ENCODE measurements at regions not wholly inside any gene's neighbourhood (a gene's known extent, or its start where the extent isn't known, plus 50 kb on each side); places are given as distances from the start of the nearest gene placed in this dataset.

DNA sequence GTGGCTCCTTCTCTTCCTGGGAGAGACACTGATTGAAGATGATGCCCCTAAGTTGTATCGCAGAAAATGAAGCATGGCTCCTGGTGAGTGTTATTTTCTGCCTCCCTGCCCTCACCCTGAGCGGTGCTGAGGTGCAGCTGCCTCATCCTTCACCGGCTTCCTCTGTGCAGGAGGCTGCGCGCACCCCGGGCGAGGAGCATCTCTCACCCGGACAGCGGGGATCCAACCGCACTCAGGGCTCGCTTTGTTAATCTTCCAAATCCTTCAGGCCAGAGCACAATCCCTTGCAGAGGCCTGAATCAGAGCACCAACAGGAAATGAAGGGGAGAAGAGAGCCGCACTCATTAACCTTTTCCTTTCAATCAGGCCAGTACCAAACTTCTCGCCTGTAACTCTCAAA, 910.3 kb downstream of the CCSER2 start:
- H3K27me3 ChIP-seq = no peaks in the 10 kb centered on the region
- H3K36me3 ChIP-seq = no peaks in the 10 kb centered on the region
- DNase-seq (ENCODE audit: low spot score in 2 of 2) = no peak
- H3K4me3 ChIP-seq = no peak overlapping the region
- TF ChIP-seq POLR2A (IDR thresholded peaks at IDR 0.05) (no peak), EP300 (IDR thresholded peaks at IDR 0.05) (no peak)
- TF ChIP-seq, protein P1, sequence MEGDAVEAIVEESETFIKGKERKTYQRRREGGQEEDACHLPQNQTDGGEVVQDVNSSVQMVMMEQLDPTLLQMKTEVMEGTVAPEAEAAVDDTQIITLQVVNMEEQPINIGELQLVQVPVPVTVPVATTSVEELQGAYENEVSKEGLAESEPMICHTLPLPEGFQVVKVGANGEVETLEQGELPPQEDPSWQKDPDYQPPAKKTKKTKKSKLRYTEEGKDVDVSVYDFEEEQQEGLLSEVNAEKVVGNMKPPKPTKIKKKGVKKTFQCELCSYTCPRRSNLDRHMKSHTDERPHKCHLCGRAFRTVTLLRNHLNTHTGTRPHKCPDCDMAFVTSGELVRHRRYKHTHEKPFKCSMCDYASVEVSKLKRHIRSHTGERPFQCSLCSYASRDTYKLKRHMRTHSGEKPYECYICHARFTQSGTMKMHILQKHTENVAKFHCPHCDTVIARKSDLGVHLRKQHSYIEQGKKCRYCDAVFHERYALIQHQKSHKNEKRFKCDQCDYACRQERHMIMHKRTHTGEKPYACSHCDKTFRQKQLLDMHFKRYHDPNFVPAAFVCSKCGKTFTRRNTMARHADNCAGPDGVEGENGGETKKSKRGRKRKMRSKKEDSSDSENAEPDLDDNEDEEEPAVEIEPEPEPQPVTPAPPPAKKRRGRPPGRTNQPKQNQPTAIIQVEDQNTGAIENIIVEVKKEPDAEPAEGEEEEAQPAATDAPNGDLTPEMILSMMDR (IDR thresholded peaks at IDR 0.05) = no peak
- no peaks in the 10 kb centered on the region for H3K4me1 ChIP-seq
- H3K27ac ChIP-seq = no peak overlapping the region
- no peaks in the 10 kb centered on the region for H3K9me3 ChIP-seq
- WGBS, 2 donors = 88 to 93% methylated on average over 13 of the region's 13 CpGs

DNA sequence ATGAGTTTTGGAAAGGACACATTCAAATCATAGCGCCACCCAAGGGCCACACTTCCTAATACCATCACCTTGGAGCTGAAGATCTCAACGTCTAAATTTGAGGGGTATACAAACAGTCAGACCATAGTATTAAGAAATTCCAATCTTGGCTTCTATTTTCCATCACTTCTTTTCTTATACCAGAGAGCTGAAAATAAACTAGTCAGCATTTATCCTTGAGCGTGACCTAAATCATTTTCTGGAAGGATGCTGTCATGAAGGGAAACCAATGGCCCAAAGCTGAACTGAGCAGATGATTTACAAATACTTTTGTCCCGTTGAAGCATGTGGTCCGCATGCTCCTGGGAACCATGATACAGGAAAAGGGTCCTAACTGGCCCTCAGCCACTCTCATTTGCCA, 921.9 kb downstream of the CCSER2 start:
- no peaks in the 10 kb centered on the region for H3K36me3 ChIP-seq
- H3K27me3 ChIP-seq = no peaks in the 10 kb centered on the region
- H3K9me3 ChIP-seq = no peaks in the 10 kb centered on the region
- H3K4me1 ChIP-seq = no peaks in the 10 kb centered on the region
- 70 to 89% methylated on average over 5 of the region's 5 CpGs for WGBS, 2 donors
- H3K27ac ChIP-seq = no peak overlapping the region
- no peak for DNase-seq (ENCODE audit: low spot score in 2 of 2)
- no peak for TF ChIP-seq EP300 (IDR thresholded peaks at IDR 0.05)
- TF ChIP-seq POLR2A (IDR thresholded peaks at IDR 0.05) = no peak
- TF ChIP-seq, protein P1 (IDR thresholded peaks at IDR 0.05) = no peak
- H3K4me3 ChIP-seq = no peak overlapping the region

DNA sequence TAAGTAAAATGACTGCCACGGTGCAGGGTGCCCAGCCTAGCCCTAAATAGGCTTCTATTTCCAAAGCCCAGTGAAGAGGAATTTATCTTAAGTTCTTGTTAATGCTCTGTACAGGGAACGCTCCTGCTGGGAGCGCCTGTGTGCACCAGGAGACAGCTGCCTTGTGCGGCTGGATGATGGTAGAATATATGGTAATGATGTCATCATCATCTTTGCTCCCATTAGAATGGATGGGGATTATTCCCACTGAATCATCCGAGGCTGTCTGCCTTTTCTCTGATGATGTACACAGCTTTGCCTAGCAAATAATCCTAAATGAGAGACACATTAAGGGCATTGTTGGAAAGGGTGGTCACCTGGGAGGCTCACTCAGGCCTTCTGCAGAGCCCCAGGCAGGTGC, 928.1 kb downstream of the CCSER2 start:
- Histone ChIP-seq H3K4me1 (no peaks in the 10 kb centered on the region), H3K36me3 (no peaks in the 10 kb centered on the region), H3K27me3 (no peaks in the 10 kb centered on the region), H3K4me3 (no peak overlapping the region), H3K9me3 (no peaks in the 10 kb centered on the region), H3K27ac (no peak overlapping the region)
- WGBS, 2 donors = 78 to 81% methylated on average over 5 of the region's 5 CpGs
- no peak for DNase-seq (ENCODE audit: low spot score in 2 of 2)
- TF ChIP-seq, protein P1 (IDR thresholded peaks at IDR 0.05) = no peak
- TF ChIP-seq EP300 (IDR thresholded peaks at IDR 0.05) = no peak
- TF ChIP-seq POLR2A (IDR thresholded peaks at IDR 0.05) = no peak

DNA sequence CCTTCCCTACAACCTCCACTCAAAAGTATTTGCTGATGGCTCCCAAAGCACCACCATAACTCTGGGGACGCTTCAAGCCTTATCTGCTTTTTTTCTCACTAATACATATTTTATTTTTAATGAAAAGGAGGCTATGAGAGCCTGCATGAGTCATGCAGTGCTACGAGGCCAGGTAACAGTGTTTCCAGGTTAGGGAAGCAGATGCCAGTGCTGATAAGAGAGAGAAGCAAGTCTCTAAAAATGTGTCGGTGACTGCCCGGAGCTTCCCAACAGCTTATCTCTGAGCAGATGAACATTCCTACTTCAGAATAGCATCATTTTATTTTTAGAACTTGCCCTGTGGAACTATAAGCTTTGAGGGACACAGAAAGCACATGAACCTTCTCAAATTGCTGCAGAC, 931.5 kb downstream of the CCSER2 start:
- no peaks in the 10 kb centered on the region for H3K27me3 ChIP-seq
- WGBS, 2 donors = 69 to 73% methylated on average over 4 of the region's 4 CpGs
- H3K27ac ChIP-seq = no peak overlapping the region
- H3K9me3 ChIP-seq = no peaks in the 10 kb centered on the region
- no peak overlapping the region for H3K4me3 ChIP-seq
- TF ChIP-seq POLR2A (IDR thresholded peaks at IDR 0.05) = no peak
- no peak for TF ChIP-seq EP300 (IDR thresholded peaks at IDR 0.05)
- TF ChIP-seq, protein P1 (IDR thresholded peaks at IDR 0.05) = no peak
- H3K36me3 ChIP-seq = no peaks in the 10 kb centered on the region
- no peak for DNase-seq (ENCODE audit: low spot score in 2 of 2)
- H3K4me1 ChIP-seq = no peaks in the 10 kb centered on the region

DNA sequence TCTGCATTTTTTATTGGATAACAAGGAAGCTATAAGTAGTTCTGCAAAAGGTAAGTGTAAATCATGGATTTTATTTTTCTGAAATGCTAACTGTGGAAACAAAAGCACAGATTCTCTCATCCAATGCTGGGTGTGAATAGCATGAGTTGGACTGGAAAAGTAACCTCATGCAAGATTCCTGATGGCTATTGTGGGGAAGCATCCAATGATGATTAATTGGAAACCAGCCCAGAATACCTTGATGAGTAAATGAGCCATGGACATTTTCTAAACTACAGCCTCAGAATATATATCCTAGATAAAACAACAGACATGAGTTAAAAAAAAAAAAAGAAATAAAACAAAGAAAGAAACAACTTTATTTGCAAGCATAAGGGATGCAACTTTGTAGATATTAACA, 934.6 kb downstream of the CCSER2 start:
- no peaks in the 10 kb centered on the region for H3K4me1 ChIP-seq
- TF ChIP-seq, protein P1 (IDR thresholded peaks at IDR 0.05) = no peak
- no peak for TF ChIP-seq EP300 (IDR thresholded peaks at IDR 0.05)
- no peak for TF ChIP-seq POLR2A (IDR thresholded peaks at IDR 0.05)
- H3K36me3 ChIP-seq = no peaks in the 10 kb centered on the region
- DNase-seq (ENCODE audit: low spot score in 2 of 2) = no peak
- peaks cover 0 to 3% (median 0%) of the 10 kb centered on the region in 4 donors for H3K9me3 ChIP-seq
- no peak overlapping the region for H3K4me3 ChIP-seq
- no peaks in the 10 kb centered on the region for H3K27me3 ChIP-seq
- H3K27ac ChIP-seq = no peak overlapping the region
